ENCODE measurements at regions not wholly inside any gene's neighbourhood (a gene's known extent, or its start where the extent isn't known, plus 50 kb on each side); places are given as distances from the start of the nearest gene placed in this dataset.

DNA sequence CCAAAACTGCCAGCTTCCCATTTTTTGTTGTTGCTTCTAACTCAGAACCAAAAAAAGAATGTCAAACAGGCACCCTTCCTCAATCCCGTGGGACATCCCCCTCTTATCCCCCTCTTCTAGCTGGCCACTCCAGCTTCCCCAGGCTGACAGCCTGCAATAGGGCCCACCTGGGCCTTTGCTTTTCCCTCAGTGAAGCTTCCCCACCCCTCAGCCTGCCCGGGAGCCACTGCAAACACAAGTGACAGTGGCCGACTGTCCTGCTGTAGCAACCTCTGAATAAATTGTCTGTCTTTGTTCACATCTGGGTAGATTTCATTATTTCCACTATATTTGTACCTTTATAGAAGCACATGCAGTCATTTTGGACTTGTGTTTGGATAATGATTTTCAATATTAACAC, 245.3 kb downstream of the GADD45G start:
- no peak for DNase-seq
- H3K4me1 ChIP-seq (ENCODE audit: control insufficient read depth in 1 of 2, insufficient read depth in 2 of 2, low read length in 2 of 2), result no peaks in the 10 kb centered on the region

GRCh38 chr9:89850631-89851325, 246.0 kb downstream of the GADD45G start:
- Histone ChIP-seq H3K4me2 (replicated peaks; ENCODE audit: extremely low read depth, low read length, poor library complexity, severe bottlenecking) (no peak overlapping the region), H3K9me3 (replicated peaks in 1 of 2; ENCODE audit: control insufficient read depth in 1 of 2, insufficient read depth in 1 of 2, low read length in 2 of 2) (no peaks in the 10 kb centered on the region), H2AFZ (ENCODE audit: insufficient read depth, low read depth, low read length, poor library complexity, severe bottlenecking) (no peak overlapping the region), H3K4me1 (ENCODE audit: control insufficient read depth in 1 of 2, insufficient read depth in 2 of 2, low read length in 2 of 2) (no peaks in the 10 kb centered on the region), H4K20me1 (ENCODE audit: insufficient read depth, low read length) (no peaks in the 10 kb centered on the region), H3K27ac (ENCODE audit: low read depth in 1 of 2, low read length in 2 of 2) (no peak overlapping the region), H3K36me3 (replicated peaks in 1 of 2; ENCODE audit: control insufficient read depth in 1 of 2, insufficient read depth in 2 of 2, low read length in 2 of 2) (no peaks in the 10 kb centered on the region), H3K79me2 (ENCODE audit: insufficient read depth, low read length) (no peaks in the 10 kb centered on the region), H3K4me3 (replicated peaks in 1 of 3; ENCODE audit: low read depth in 2 of 3, low read length in 3 of 3) (no peak overlapping the region), H3K9ac (ENCODE audit: insufficient read depth, low read length, poor library complexity, severe bottlenecking) (no peak overlapping the region), H3K27me3 (ENCODE audit: control insufficient read depth in 2 of 2, insufficient read depth in 2 of 2, low read length in 2 of 2) (no peaks in the 10 kb centered on the region)
- WGBS (ENCODE audit: insufficient coverage), result 66% methylated on average over 7 of the region's 7 CpGs
- no peak overlapping the region for H3K4me3 Mint-ChIP-seq
- no peaks in the 10 kb centered on the region for H3K4me1 Mint-ChIP-seq
- H3K27ac Mint-ChIP-seq, result no peak overlapping the region
- H3K27me3 Mint-ChIP-seq (ENCODE audit: low read depth in 3 of 3), result peaks cover 2 to 9% (median 7%) of the 10 kb centered on the region in 3 donors
- no peaks in the 10 kb centered on the region for H3K36me3 Mint-ChIP-seq
- TF ChIP-seq, protein P1, sequence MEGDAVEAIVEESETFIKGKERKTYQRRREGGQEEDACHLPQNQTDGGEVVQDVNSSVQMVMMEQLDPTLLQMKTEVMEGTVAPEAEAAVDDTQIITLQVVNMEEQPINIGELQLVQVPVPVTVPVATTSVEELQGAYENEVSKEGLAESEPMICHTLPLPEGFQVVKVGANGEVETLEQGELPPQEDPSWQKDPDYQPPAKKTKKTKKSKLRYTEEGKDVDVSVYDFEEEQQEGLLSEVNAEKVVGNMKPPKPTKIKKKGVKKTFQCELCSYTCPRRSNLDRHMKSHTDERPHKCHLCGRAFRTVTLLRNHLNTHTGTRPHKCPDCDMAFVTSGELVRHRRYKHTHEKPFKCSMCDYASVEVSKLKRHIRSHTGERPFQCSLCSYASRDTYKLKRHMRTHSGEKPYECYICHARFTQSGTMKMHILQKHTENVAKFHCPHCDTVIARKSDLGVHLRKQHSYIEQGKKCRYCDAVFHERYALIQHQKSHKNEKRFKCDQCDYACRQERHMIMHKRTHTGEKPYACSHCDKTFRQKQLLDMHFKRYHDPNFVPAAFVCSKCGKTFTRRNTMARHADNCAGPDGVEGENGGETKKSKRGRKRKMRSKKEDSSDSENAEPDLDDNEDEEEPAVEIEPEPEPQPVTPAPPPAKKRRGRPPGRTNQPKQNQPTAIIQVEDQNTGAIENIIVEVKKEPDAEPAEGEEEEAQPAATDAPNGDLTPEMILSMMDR (IDR thresholded peaks at IDR 0.05), result no peak
- intact Hi-C loops (cut with micrococcal nuclease), result no loop called here
- peaks cover 0 to 2% (median 0%) of the 10 kb centered on the region in 7 donors for H3K9me3 Mint-ChIP-seq
- DNase-seq, result no peak

More for the DNA sequence above, 245.3 kb downstream of the GADD45G start:
- Mint-ChIP-seq H3K4me1 (no peaks in the 10 kb centered on the region), H3K4me3 (no peak overlapping the region), H3K9me3 (peaks cover 0 to 2% (median 0%) of the 10 kb centered on the region in 7 donors), H3K36me3 (no peaks in the 10 kb centered on the region), H3K27me3 (ENCODE audit: low read depth in 3 of 3) (peaks cover 4 to 9% (median 4%) of the 10 kb centered on the region in 3 donors), H3K27ac (no peak overlapping the region)
- Histone ChIP-seq H3K4me3 (replicated peaks in 1 of 3; ENCODE audit: low read depth in 2 of 3, low read length in 3 of 3) (no peak overlapping the region), H3K9ac (ENCODE audit: insufficient read depth, low read length, poor library complexity, severe bottlenecking) (no peak overlapping the region), H3K9me3 (replicated peaks in 1 of 2; ENCODE audit: control insufficient read depth in 1 of 2, insufficient read depth in 1 of 2, low read length in 2 of 2) (no peaks in the 10 kb centered on the region), H3K4me2 (replicated peaks; ENCODE audit: extremely low read depth, low read length, poor library complexity, severe bottlenecking) (no peak overlapping the region), H4K20me1 (ENCODE audit: insufficient read depth, low read length) (no peaks in the 10 kb centered on the region), H3K79me2 (ENCODE audit: insufficient read depth, low read length) (no peaks in the 10 kb centered on the region), H2AFZ (ENCODE audit: insufficient read depth, low read depth, low read length, poor library complexity, severe bottlenecking) (no peak overlapping the region), H3K27me3 (ENCODE audit: control insufficient read depth in 2 of 2, insufficient read depth in 2 of 2, low read length in 2 of 2) (no peaks in the 10 kb centered on the region), H3K27ac (ENCODE audit: low read depth in 1 of 2, low read length in 2 of 2) (no peak overlapping the region), H3K36me3 (replicated peaks in 1 of 2; ENCODE audit: control insufficient read depth in 1 of 2, insufficient read depth in 2 of 2, low read length in 2 of 2) (no peaks in the 10 kb centered on the region)
- intact Hi-C loops (cut with micrococcal nuclease), result no loop called here
- TF ChIP-seq, protein P1 (IDR thresholded peaks at IDR 0.05), result no peak
- WGBS (ENCODE audit: insufficient coverage), result 68% methylated on average over 2 of the region's 3 CpGs
